Ishikawa (cell line): ENCODE measurements at regions not wholly inside any gene's neighbourhood (a gene's known extent, or its start where the extent isn't known, plus 50 kb on each side); places are given as distances from the start of the nearest gene placed in this dataset.

Source experiments
- CEBPB ChIP-seq: IDR thresholded peaks from 2 replicates; pipeline ENCODE4 v1.6.1; 2012
- EP300 ChIP-seq: IDR thresholded peaks from 2 replicates; pipeline ENCODE4 v1.6.1; 2012; ENCODE audit warnings: borderline replicate concordance
- FOXM1 ChIP-seq: IDR thresholded peaks from 2 replicates; pipeline ENCODE4 v1.6.1; 2012; ENCODE audit warnings: low read depth, borderline replicate concordance
- RAD21 ChIP-seq: IDR thresholded peaks from 2 replicates; pipeline ENCODE4 v1.6.1; 2012; ENCODE audit warnings: low read depth
- TEAD4 ChIP-seq: IDR thresholded peaks from 2 replicates; pipeline ENCODE4 v1.6.1; 2012

DNA sequence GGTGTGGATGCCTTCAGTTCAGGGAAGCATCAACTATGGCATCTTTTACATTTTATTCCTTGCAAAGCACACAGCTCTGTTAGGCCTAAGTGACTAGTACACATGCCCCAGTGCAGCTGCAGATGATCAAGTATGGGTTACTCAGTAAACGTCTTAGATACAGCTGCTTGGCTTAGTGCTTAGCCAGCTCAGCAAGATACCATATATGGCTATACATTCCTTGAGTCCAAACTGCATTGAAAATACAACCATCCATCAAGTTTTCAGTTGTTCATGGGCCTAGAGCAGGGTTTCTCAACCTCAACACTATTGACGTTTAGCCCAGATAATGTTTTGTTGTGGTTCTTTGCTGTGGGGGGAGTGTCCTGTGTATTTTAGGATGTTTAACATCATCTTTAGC is 769.9 kb downstream of the TSN start:
- no peak; the same call in 1 of the 2 replicates for TF ChIP-seq TEAD4
- TF ChIP-seq EP300: no peak
- TF ChIP-seq RAD21: no peak
- no peak for TF ChIP-seq FOXM1
- TF ChIP-seq CEBPB: no peak
